Left lung (tissue), 4 donors: ENCODE measurements at regions not wholly inside any gene's neighbourhood (a gene's known extent, or its start where the extent isn't known, plus 50 kb on each side); places are given as distances from the start of the nearest gene placed in this dataset.

Source experiments
- ATAC-seq: fragments of 200-7000 bp; cut with Tn5 transposase; one replicate; pipeline ENCODE4 v1.9.1; 2020; ENCODE audit warnings: moderate library complexity
- DNase-seq, 4 donors: peaks; one replicate each; pipeline ENCODE4 v3.0.0-alpha.2; 2013 to 2020
- H3K27ac ChIP-seq, 2 donors: fragments of 200-600 bp; sonication (generic) in 1 of 2; one replicate each; pipeline versions ENCODE4 v1.5.0 to v1.8.0; 2020 to 2021
- H3K27me3 ChIP-seq, 2 donors: fragments of 200-600 bp; sonication (generic) in 1 of 2; one replicate each; pipeline versions ENCODE4 v1.5.0 to v1.8.0; 2020 to 2021
- H3K36me3 ChIP-seq, 2 donors: fragments of 200-600 bp; sonication (generic) in 1 of 2; one replicate each; pipeline versions ENCODE4 v1.5.0 to v1.8.0; 2020 to 2021
- H3K4me1 ChIP-seq, 2 donors: fragments of 200-600 bp; one replicate each; pipeline ENCODE4 v1.8.0; 2021
- H3K4me3 ChIP-seq, 2 donors: fragments of 200-600 bp; sonication (generic) in 1 of 2; one replicate each; pipeline versions ENCODE4 v1.5.0 to v1.8.0; 2020 to 2021; ENCODE audit warnings: mild to moderate bottlenecking in 1 of 2
- H3K9me3 ChIP-seq, 2 donors: fragments of 200-600 bp; sonication (generic) in 1 of 2; one replicate each; pipeline versions ENCODE4 v1.5.0 to v1.8.0; 2020 to 2021
- intact Hi-C, 2 donors: fragments of 100-400 bp; cut with DNase I; formaldehyde crosslinking; loops; one replicate each; pipeline versions ENCODE4 v1.11.2 to v1.14.2; 2022
- TF ChIP-seq, protein P1 (sequence below), 2 donors: fragments of 200-600 bp; sonication (generic) in 1 of 2; IDR thresholded peaks; one replicate each; pipeline versions ENCODE4 v1.5.0 to v1.8.0; 2021; ENCODE audit warnings: antibody characterized with exemption in 2 of 2
- donor health status: DM: no; HTN: yes; CAD: no.
- donor health status: DM: no; HTN: no; CAD: no.

DNA sequence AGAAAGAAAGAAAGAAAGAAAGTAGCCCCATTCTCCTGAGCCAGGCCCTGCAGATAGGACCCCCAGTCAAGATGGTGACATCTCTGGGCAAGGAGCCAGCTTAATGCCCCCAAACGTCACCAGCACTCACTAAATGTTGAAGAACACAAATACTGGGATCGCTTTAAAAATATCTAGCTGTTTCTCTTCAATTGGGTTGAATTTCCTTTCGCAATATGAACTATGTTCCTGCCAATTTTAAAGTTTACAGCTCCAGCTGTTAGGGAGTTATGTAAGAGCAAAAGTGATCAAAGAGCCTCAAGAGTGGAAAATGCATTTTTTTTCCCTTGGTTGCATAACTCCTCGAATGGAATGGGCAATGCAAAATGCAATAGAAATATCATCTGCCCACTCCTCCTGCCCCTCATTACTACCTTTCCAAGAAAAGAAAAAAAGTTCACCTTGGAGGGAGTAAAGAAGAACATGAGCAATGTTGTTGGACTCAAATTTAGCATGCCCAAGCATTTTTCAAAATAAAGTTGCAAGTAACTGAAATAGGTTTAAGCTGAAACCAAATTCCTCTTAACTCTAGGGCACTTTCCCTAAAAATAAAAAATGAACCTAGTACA lies 244.2 kb upstream of the PIK3R1 start:
- Histone ChIP-seq H3K9me3 (no peaks in the 10 kb centered on the region), H3K27me3 (no peaks in the 10 kb centered on the region), H3K36me3 (no peaks in the 10 kb centered on the region), H3K27ac (peak overlapping the region; percentile 35 to 63), H3K4me3 (no peak overlapping the region), H3K4me1 (peaks cover 12 to 19% of the 10 kb centered on the region in 2 donors)
- intact Hi-C loops, result no loop called here
- ATAC-seq (peak; percentile 69), DNase-seq (peak in 2 of 4 donors; percentile 88 to 89)
- TF ChIP-seq, protein P1, sequence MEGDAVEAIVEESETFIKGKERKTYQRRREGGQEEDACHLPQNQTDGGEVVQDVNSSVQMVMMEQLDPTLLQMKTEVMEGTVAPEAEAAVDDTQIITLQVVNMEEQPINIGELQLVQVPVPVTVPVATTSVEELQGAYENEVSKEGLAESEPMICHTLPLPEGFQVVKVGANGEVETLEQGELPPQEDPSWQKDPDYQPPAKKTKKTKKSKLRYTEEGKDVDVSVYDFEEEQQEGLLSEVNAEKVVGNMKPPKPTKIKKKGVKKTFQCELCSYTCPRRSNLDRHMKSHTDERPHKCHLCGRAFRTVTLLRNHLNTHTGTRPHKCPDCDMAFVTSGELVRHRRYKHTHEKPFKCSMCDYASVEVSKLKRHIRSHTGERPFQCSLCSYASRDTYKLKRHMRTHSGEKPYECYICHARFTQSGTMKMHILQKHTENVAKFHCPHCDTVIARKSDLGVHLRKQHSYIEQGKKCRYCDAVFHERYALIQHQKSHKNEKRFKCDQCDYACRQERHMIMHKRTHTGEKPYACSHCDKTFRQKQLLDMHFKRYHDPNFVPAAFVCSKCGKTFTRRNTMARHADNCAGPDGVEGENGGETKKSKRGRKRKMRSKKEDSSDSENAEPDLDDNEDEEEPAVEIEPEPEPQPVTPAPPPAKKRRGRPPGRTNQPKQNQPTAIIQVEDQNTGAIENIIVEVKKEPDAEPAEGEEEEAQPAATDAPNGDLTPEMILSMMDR (IDR thresholded peaks at IDR 0.05), result no peak

- no peak overlapping the region for H3K27ac ChIP-seq
- ATAC-seq (no peak), DNase-seq (no peak)
- H3K4me3 ChIP-seq, result no peak overlapping the region
- H3K4me1 ChIP-seq, result peaks cover 12 to 19% of the 10 kb centered on the region in 2 donors
- TF ChIP-seq, protein P1 (IDR thresholded peaks at IDR 0.05), result no peak
- intact Hi-C loops, result no loop called here
- H3K9me3 ChIP-seq, result no peaks in the 10 kb centered on the region
- no peaks in the 10 kb centered on the region for H3K36me3 ChIP-seq
- H3K27me3 ChIP-seq, result no peaks in the 10 kb centered on the region
Observed at GRCh38 chr5:67969631-67970030, 245.9 kb upstream of the PIK3R1 start.

GRCh38 chr5:67969176-67969575 lies 246.4 kb upstream of the PIK3R1 start:
- intact Hi-C loops, result no loop called here
- ATAC-seq, result no peak
- TF ChIP-seq, protein P1 (IDR thresholded peaks at IDR 0.05), result no peak

DNA sequence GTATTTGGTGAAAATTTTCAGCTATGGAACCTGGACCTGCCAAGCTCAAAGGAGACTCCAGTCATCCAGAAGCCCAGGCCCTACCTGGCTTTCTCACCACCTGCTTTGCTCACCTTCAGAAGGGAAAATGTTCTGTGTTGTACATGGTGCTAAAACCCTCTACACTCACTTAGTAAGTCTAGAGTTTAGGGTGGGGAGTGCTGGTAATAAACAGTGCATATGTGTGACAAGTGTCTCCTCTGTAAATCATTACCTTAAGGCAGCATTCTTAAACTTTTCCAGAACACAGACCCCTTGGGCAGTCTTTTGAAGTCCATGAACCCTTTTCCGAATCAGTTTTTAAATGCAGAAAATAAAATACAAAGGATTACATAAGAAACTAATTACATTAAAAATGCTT lies 248.8 kb upstream of the PIK3R1 start:
- Histone ChIP-seq H3K4me3 (no peak overlapping the region), H3K27ac (no peak overlapping the region), H3K9me3 (no peaks in the 10 kb centered on the region), H3K4me1 (peaks cover 8 to 9% of the 10 kb centered on the region in 2 donors), H3K27me3 (no peaks in the 10 kb centered on the region), H3K36me3 (no peaks in the 10 kb centered on the region)
- DNase-seq, result no peak
- intact Hi-C loops, result no loop called here
- TF ChIP-seq, protein P1 (IDR thresholded peaks at IDR 0.05), result no peak
- no peak for ATAC-seq

More at GRCh38 chr5:67969176-67969575, 246.4 kb upstream of the PIK3R1 start:
- no peaks in the 10 kb centered on the region for H3K9me3 ChIP-seq
- H3K36me3 ChIP-seq, result no peaks in the 10 kb centered on the region
- no peak overlapping the region for H3K4me3 ChIP-seq
- H3K27me3 ChIP-seq, result no peaks in the 10 kb centered on the region
- peaks cover 12 to 19% of the 10 kb centered on the region in 2 donors for H3K4me1 ChIP-seq
- no peak for DNase-seq
- H3K27ac ChIP-seq, result no peak overlapping the region

- Histone ChIP-seq H3K9me3 (no peaks in the 10 kb centered on the region), H3K4me3 (no peak overlapping the region), H3K4me1 (no peaks in the 10 kb centered on the region), H3K27ac (no peak overlapping the region), H3K27me3 (no peaks in the 10 kb centered on the region), H3K36me3 (no peaks in the 10 kb centered on the region)
- TF ChIP-seq, protein P1 (IDR thresholded peaks at IDR 0.05), result no peak
- DNase-seq (no peak), ATAC-seq (peak; percentile 50)
- intact Hi-C loops, result no loop called here
Observed at GRCh38 chr5:67964619-67965018, 250.9 kb upstream of the PIK3R1 start.
